GM18508 (cell line): ENCODE measurements at regions not wholly inside any gene's neighbourhood (a gene's known extent, or its start where the extent isn't known, plus 50 kb on each side); places are given as distances from the start of the nearest gene placed in this dataset.
"Not testable (repeated sequence)": the region's sequence is repeated elsewhere in the genome, so short reads cannot be mapped to it uniquely, and the experiment has no call there.

ENCODE experiments used
- ATAC-seq: cut with Tn5 transposase; IDR thresholded peaks from one replicate; pipeline ENCODE4 v1.9.1; 2021; ENCODE audit warnings: moderate number of reproducible peaks; ENCODE audit not compliant: insufficient read depth, unreplicated experiment

DNA sequence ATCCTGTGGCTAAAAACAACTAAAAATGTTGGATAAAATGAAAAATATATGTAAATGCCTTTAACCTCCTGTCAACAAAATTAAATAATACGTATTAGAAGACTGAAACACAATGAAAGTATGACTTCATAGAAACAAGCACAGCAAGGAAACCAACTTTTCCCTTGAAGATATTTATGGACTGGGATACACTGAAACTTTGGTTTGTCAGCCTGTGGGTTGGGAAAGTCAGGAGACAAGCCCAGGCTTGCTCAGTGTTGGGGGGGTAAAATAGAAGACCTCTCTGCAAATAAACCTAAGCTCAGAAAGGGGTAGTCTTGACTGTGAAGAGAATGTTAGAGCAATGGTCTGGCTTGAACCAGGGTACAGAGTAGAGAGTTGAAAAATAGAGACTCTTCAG is 454.5 kb downstream of the FBXO15 start:
- ATAC-seq = no peak

- ATAC-seq = no peak
These were observed 456.0 kb downstream of the FBXO15 start for GRCh38 chr18:73691624-73692023.

- ATAC-seq = no peak
These were observed 456.5 kb downstream of the FBXO15 start for GRCh38 chr18:73691118-73691517.

GRCh38 chr18:73690222-73690621 is 457.4 kb downstream of the FBXO15 start:
- ATAC-seq = no peak

DNA sequence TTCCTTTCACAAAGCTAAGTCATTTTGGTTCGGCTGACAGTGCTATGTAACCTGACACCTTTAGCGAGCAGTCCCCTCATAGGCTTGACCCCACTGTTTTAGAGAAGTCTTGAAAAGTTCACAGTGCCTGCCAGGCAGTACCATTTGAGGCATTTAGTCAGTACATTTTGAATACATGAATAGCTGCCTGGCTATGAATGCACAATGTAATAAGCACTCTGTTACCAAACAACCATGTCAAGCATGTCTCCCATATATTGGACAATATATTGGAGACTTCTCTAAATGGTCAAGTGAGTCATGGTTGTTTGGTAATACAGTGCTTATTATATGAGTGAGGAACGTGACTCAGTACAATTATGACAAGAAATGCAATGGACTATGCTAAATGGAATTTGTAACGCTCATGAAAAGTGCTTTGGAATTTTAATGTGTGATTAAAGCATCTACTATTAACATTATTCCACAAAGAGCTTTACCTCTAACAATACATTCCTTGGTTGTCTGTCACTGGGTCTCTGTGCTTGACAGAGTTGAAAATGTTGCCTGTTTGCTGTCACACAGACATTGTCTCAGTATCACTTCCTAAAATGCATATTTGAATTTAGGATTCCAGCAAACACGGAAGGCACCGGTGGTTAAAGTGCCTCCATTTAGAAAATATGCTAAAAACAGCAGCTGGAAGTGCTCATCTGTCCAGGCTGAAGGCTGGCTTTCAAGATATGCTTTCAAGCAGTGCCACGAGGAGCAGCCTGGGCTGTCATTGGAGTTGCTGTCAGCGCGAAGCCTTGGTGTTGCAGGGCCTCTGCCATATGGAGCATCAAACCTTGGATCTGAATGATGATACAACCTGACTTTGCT is 458.6 kb downstream of the FBXO15 start:
- ATAC-seq = peak; percentile 56

DNA sequence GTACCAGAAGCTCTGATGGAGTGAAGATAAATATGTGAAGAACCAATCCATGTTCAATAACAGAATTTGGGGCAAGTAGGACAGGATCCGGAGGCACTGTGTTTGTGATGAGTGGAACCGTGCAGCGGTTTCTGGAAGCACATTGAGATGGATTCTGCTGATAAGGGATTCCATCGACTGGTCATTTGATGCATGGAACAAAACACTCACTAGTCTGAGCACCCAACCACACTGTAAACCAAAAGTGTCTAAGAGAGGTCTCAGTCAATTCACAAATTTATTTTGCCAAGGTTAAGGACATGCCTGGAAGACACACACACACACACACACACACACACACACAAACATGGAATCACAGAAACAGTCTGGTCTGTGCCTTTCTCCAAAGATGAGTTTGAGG is 459.5 kb downstream of the FBXO15 start:
- ATAC-seq = no peak

DNA sequence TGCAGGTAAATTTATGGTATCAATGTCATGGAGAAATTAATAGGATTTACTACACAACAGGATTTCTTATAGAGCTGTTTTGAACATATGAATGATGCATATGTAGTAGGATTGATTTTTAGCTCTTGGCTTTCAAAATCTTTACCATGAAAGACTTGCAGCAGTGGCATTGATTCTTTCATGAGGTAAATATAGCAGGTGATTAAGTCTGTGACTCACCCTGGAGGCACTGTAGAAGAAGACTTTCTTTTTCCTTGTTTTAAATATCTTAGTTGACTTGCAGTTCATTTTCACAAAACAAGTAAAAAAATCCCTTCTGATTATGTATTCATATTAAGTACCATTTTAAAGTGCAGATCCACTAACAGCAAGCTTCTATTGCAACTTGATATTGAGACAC is 463.0 kb downstream of the FBXO15 start:
- ATAC-seq = no peak

DNA sequence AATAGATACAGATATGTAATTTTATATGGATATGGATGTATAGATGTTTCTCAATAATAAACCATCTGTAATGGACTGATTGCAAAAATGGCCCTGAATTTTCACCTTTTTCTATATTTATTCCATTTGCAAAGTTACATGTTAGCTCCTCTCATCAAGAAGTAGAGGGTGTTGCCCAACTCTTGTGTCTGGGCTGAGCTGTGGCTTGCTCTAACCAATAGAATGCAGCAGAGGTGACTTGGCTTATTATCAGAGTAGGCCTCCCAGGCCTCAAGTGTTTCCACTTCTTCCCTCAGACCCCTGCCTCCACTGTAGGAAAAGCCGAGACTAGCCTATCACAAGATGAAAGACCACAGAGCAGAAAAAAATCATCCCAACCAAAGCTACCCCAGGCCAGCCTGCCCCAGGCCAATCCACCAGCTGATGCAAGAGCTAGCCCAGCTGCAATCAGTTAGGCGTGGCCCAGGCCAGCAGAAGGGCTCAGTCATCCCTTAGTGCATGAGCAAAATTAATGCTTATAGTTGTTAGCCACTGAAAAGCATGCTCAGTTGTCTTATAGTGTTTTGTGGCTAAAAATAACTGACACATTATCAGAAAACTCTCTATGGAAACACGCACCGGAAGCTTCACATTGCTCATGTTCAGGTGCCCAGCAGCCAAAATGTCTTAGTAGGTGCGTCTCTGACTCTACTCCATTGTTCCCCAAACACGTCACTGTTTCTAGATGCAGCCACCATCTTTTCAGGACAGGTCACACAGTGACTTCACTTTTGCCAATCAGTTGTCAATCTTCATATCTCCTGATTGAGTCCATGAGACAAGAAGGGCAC is 464.0 kb downstream of the FBXO15 start:
- ATAC-seq = no peak

DNA sequence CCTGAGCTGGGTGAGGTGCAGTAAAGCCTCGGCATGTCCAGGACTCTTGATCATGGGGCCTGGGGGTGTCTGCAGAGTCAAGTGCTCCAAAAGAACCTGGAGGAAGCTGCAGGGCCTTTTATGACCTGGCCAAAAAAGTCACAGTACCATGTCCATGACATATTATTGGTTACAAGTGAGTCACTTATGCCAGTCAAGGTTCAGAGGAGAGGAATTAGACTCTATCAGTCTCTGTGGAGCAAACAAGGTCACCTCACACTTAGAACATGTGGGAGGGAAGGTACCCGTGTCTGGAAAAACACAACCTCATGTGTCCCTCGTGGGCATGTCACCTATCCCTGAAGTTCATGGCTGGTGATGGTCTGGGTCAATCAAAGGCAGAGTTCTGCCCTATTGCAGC is 465.7 kb downstream of the FBXO15 start:
- no peak for ATAC-seq

DNA sequence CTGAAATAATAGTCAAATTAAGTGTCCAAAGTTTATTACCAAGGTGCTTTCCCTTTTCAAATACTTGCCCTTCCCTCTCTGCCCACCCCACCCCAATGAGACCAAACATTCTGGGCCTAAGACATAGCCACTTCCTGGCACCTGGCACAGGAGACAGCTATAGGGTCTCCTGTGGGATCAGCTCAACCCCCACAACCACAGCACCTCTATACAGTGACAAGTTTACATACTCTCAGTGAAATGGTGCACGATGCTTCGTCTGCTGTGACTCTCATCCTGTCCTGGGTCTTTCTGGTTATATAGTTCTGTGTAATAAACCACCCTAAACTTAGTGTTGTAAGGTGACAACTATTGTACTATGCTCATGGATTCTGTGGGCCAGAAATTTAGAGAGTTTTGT is 466.2 kb downstream of the FBXO15 start:
- ATAC-seq = no peak

DNA sequence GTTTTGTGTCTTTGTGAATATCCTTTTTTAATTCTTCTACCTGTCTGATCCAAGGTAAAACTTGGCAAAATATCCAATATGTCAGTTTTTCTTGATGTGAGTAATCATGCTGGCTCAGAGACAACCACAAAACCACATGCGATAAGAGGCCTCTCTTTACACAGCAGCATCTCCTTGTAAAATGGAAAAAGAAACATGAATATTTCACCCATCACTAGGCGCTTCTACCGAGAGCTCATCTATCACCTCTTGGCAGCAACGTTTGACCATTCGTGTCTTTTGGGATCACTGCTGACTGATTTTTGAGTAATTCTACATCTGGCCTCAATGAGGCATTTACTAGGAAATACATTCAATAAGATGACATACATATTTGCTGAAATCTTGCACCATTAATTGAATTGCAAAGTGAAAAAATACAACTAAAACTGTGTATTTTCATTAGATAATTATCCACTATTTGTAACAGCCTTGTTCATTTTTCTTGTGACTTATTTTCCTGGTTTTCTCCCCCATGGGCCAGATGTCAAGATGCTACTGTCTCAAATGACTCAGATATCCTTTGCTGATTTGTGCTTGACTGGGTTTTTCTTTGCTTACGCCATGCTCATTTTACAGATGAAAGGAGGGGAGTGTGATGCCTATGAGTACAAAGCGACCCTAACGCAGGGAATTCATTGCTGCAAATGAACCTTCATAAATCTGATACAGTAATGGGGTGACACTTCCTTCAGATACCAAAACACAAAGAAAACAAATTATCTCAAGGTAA is 467.5 kb downstream of the FBXO15 start:
- no peak for ATAC-seq

GRCh38 chr18:73677450-73677849 is 470.2 kb downstream of the FBXO15 start:
- ATAC-seq = no peak

- ATAC-seq = no peak
These were observed 473.3 kb downstream of the FBXO15 start for GRCh38 chr18:73674125-73674865.

DNA sequence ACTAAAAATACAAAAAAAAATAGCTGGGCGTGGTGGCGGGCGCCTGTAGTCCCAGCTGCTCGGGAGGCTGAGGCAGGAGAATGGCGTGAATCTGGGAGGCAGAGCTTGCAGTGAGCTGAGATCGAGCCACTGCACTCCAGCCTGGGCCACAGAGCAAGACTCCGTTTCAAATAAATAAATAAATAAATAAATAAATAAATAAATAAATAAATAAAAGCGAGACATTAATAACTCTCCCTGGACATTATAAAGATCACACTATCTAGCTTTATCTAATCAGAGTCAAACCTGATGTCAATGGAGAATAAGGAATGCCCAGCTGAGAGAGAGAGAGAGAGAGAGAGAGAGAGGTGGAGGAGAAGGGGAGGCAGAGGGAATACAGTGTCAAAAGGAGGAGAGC is 476.2 kb downstream of the FBXO15 start:
- ATAC-seq = not testable (repeated sequence)

DNA sequence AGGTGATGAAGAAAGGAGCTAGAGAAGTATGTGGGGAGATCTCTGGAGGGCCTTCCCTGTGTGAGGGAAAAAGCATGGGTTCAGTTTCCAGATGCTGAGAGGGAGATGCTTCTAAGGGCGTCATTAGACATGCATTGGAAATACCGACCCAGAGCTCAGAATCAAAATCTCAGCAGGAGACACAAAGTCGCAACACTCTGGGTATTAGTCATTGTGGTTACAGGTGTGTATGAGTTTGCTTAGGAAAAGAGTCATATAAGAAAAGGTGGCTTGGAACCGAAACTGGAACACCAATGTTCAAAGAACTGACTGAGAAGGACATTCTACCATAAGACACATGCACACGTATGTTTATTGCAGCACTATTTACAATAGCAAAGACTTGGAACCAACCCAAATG is 477.1 kb downstream of the FBXO15 start:
- ATAC-seq = peak; percentile 63

DNA sequence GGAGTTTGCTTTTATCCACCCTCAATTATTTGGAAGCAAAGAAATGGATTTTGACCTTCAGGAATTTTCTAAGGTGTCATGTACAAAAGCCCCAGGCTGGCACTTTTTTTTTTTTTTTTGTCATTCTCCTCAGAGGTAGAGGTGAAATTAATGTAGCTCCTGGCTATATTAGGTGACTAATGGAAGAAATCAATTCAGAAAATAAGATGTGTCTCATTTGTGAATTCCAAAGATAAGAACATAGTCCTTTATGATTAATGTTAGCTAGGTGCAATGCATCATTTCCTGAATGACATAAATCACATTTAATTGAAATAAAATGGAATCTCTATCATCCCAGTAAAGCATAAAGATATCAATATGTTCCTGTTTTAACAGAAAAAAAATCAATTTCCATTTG is 477.6 kb downstream of the FBXO15 start:
- ATAC-seq = no peak

GRCh38 chr18:73669297-73669696 is 478.3 kb downstream of the FBXO15 start:
- no peak for ATAC-seq

- ATAC-seq = no peak
These were observed 479.6 kb downstream of the FBXO15 start for GRCh38 chr18:73668051-73668450.

GRCh38 chr18:73666772-73667171 is 480.9 kb downstream of the FBXO15 start:
- no peak for ATAC-seq

DNA sequence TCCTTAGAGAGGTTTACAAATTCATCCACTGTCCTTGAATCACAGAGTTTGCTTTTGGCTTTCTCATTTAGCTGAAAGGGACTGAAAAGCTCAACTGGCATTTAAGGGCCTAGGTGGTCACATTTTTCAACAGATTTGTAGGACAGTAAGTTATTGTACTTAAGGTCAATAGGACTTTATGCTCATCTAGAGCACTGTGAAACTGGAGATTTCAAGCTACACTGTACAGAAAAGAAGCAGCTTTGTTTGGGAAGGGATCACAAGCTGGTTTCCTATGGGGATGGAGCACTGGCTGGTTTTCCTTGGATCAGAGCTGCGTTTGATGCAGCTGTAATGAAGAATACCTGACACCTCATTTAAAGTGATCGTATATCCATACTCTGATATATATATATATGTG is 482.7 kb downstream of the FBXO15 start:
- no peak for ATAC-seq
